ACC112 (cell line): ENCODE measurements at regions not wholly inside any gene's neighbourhood (a gene's known extent, or its start where the extent isn't known, plus 50 kb on each side); places are given as distances from the start of the nearest gene placed in this dataset.
A peak's percentile ranks its signal among the peaks of the same experiment; 100 is the strongest.
"Not testable (repeated sequence)": the region's sequence is repeated elsewhere in the genome, so short reads cannot be mapped to it uniquely, and the experiment has no call there.

Experiments used
- H2AFZ ChIP-seq: fragments of 200-600 bp; sonication (generic); one replicate; pipeline ENCODE4 v1.6.0; 2017; ENCODE audit warnings: antibody characterized with exemption, low read length; ENCODE audit not compliant: unreplicated experiment
- H3K27ac ChIP-seq: fragments of 200-600 bp; sonication (generic); 2 replicates; pipeline ENCODE4 v1.5.1; 2014; ENCODE audit warnings: low read depth, mild to moderate bottlenecking, antibody characterized with exemption, low read length, moderate library complexity
- H3K27me3 ChIP-seq: fragments of 200-600 bp; sonication (generic); 2 replicates; pipeline ENCODE4 v1.6.1; 2014; ENCODE audit warnings: mild to moderate bottlenecking, antibody characterized with exemption, low read length, moderate library complexity, mixed read lengths; ENCODE audit not compliant: insufficient read depth
- H3K36me3 ChIP-seq: fragments of 200-600 bp; sonication (generic); 2 replicates; pipeline ENCODE4 v1.6.1; 2016; ENCODE audit warnings: mild to moderate bottlenecking, antibody characterized with exemption, low read length, moderate library complexity, mixed read lengths; ENCODE audit not compliant: insufficient read depth
- H3K4me1 ChIP-seq: fragments of 200-600 bp; sonication (generic); one replicate; pipeline ENCODE4 v1.6.1; 2016; ENCODE audit warnings: low read length, mixed read lengths; ENCODE audit not compliant: insufficient read depth, unreplicated experiment, control insufficient read depth
- H3K4me3 ChIP-seq: fragments of 200-600 bp; sonication (generic); 2 replicates; pipeline ENCODE4 v1.5.1; 2014; ENCODE audit warnings: mild to moderate bottlenecking, low read depth, low read length
- H3K79me2 ChIP-seq: fragments of 200-600 bp; sonication (generic); one replicate; pipeline ENCODE4 v1.6.0; 2016; ENCODE audit warnings: low read length; ENCODE audit not compliant: control insufficient read depth, unreplicated experiment, insufficient read depth

DNA sequence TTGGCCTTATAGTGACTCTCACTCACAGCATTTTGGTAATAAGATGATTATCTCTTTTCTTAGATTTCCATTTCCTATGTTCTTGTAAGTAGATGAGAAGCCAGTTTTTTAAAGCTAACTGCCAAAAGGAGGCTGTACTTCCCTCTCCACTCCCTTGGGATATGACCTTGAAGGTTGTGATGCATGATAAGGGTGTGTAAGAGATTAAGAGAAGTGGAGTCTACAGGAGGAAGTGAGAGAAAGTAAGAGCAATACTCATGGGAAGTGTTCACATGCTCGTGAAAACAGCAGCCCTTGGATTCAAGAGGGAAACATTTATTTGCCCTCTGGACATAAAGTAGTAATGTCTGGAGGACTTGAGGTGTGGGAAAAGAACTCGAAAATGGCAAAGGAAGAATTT lies 171.5 kb downstream of the EVA1A start:
- H3K4me1 ChIP-seq: no peaks in the 10 kb centered on the region
- no peak overlapping the region for H3K27ac ChIP-seq
- H3K79me2 ChIP-seq: no peaks in the 10 kb centered on the region
- no peaks in the 10 kb centered on the region for H3K36me3 ChIP-seq
- H2AFZ ChIP-seq: no peak overlapping the region
- no peaks in the 10 kb centered on the region for H3K27me3 ChIP-seq
- H3K4me3 ChIP-seq: no peak overlapping the region

DNA sequence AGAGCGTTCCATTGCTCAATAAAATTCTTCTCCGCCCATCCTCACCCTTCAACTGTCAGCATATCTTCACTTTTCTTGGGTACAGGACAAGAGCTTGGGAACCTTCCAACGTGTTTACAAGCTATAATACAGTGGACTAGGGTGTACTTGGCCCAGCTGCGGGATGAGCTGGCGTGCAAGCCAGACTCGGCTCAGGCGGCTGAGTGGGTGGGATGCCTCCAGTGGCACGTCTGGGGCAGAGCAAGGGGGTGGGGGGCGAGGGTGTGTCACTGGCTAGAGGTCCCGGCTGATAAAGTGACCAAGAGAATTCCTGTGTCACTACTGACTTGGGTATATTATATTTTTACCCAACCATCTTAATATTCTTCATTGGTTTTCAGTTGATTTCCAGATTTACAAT lies 179.7 kb downstream of the EVA1A start:
- no peak overlapping the region for H2AFZ ChIP-seq
- no peaks in the 10 kb centered on the region for H3K79me2 ChIP-seq
- H3K27ac ChIP-seq: no peak overlapping the region
- peaks cover 5% of the 10 kb centered on the region for H3K4me1 ChIP-seq
- H3K27me3 ChIP-seq: no peaks in the 10 kb centered on the region
- no peaks in the 10 kb centered on the region for H3K36me3 ChIP-seq
- H3K4me3 ChIP-seq: no peak overlapping the region

DNA sequence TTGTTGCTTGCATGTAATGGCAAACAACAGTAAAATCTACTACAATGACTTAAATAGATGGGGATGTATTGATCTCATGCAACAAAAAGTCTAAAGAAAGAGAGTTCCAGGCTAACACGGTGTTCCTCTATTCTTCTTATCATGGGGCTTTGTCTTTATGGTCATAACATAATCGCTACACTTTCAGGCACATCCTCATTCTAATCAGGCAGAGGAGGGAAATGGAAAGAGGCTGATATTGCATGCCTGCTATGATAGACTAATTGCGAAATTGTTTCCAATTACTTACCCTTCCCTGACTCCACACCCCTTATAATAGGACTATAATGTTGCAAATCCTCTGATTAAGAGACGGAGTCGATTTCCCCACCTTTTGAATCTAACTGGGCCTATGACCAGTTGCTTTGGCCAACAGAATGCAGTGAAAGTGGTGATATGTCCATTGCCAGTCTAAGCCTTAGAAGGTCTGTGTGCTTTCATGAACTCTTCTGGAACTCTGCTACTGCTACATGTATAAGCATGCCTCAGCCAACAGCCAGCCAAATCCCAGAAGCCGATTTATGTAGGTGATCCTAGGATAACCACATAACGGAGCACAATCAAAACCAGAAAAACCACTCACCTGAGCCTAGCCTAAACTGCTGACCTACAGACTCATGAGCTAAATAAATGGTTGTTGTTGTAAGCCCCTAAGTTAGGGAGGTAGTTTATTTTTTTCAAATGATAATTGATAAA lies 180.3 kb upstream of the TACR1 start:
- Histone ChIP-seq H2AFZ (no peak overlapping the region), H3K27ac (no peak overlapping the region)

DNA sequence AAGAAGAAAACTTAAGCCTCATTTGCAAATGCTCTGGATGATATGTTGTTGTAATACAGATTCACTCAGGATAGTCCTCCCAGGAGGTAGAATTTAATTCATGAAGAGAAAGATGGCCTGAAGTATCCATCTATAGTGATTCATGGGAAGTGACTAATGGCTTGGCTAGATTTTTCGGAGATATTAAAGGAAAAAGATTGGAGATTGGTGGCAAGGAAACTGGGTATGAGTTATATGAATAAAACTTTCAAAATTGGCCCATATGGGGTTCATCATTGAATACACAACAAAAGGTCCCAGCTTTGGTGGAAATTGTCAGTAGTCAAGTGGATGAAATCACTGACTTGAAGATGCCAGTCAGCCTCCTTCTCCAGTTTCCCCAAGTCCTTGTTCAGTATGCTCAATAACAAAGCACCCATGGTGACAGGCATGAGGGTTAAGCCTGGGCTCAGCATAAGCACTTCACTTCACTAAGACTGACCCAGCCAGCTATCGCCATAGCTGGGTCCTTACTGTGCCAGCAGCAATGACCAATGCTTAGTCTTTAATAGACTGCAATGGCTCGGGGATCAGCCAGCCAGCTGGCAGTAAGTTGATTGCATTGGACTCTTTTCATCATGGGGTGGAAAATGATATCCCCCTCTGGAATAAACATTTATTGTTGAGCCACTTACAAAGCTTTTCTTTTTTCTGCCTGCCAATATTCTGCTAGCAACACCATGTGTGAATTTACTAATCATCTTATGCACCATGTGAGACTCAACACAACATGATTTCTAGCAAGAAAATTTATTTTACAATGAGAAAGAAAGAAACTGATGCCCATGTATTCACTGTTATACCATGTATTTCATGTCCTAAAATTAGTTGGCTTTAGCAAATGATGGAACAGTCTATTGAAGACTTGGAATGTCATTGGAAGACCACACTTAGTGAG lies 176.6 kb upstream of the TACR1 start:
- Histone ChIP-seq H3K27ac (peak overlapping the region; percentile 18; the same call in 1 of the 2 replicates), H3K4me3 (no peak overlapping the region), H3K79me2 (no peaks in the 10 kb centered on the region), H3K27me3 (no peaks in the 10 kb centered on the region), H2AFZ (no peak overlapping the region), H3K36me3 (no peaks in the 10 kb centered on the region), H3K4me1 (peaks cover 14% of the 10 kb centered on the region)

More for the DNA sequence above, 180.3 kb upstream of the TACR1 start:
- H3K4me1 ChIP-seq: peaks cover 14% of the 10 kb centered on the region
- no peaks in the 10 kb centered on the region for H3K36me3 ChIP-seq
- no peaks in the 10 kb centered on the region for H3K79me2 ChIP-seq
- no peak overlapping the region for H3K4me3 ChIP-seq
- H3K27me3 ChIP-seq: no peaks in the 10 kb centered on the region

DNA sequence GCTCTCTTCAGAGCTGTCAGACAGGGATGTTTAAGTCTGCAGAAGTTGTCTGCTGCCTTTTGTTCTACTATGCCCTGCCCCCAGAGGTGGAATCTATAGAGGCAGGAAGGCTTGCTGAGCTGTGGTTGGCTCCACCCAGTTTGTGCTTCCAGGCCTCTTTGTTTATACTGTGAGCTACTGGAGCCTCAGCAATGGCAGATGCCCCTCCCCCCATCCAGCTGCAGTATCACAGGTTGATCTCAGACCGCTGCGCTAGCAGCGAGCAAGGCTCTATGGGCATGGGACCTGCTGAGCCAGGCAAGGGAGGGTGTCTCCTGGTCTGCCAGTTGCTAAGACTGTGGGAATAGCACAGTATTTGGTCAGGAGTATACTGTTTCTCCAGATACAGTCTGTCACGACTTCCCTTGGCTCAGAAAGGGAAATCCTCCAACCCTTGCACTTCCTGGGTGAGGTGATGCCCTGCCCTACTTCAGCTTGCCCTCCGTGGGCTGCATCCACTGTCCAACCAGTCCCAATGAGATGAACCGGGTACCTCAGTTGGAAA lies 175.2 kb upstream of the TACR1 start:
- not testable (repeated sequence) for H3K36me3 ChIP-seq, H2AFZ ChIP-seq, H3K27me3 ChIP-seq, H3K27ac ChIP-seq, H3K4me3 ChIP-seq, H3K79me2 ChIP-seq
- peaks cover 14% of the 10 kb centered on the region for H3K4me1 ChIP-seq

DNA sequence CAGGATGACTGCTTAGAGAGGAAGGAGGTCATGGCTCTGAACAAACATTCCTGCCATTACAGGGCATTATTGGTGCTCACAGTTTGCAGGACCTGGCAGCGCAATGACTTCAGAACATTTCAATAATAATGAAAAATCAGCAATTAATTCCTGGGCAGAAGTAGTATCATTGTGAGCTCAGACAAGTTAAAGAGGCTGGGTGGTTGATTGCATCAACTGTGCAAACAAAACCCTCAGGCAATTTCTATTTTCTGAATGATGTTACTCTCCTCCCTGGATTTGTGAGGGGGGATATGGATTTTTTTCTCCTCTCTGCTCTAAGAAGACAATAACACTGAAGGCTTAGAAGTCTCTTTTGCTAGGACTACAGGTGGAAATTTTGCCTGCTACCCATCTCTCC lies 168.1 kb upstream of the TACR1 start:
- Histone ChIP-seq H3K79me2 (no peaks in the 10 kb centered on the region), H3K4me3 (no peak overlapping the region), H2AFZ (no peak overlapping the region), H3K36me3 (no peaks in the 10 kb centered on the region), H3K27ac (no peak overlapping the region), H3K4me1 (no peaks in the 10 kb centered on the region), H3K27me3 (peaks cover 13% of the 10 kb centered on the region; the same call in 1 of the 2 replicates)

DNA sequence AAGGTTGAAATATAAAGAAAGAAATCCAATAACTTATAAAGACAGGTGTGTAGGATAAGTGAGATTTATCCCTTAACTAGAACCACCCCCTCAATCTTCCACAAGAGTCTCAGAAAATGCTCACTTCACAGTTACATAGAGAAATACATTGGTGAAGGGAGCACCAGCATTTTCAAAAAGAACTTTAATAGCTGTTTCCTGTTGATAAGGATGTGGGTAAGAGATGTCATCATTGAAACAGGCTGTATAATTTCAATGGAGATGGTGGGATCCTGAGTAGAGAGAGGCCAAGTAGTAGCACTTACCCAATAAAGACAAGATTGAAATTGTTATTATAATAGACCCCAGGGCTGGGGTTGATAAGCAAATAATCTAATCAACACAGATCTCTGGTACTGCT lies 162.2 kb upstream of the TACR1 start:
- no peak overlapping the region for H3K27ac ChIP-seq
- H3K4me1 ChIP-seq: no peaks in the 10 kb centered on the region
- H3K27me3 ChIP-seq: no peaks in the 10 kb centered on the region
- H3K79me2 ChIP-seq: no peaks in the 10 kb centered on the region
- no peak overlapping the region for H2AFZ ChIP-seq
- H3K36me3 ChIP-seq: no peaks in the 10 kb centered on the region
- H3K4me3 ChIP-seq: no peak overlapping the region

DNA sequence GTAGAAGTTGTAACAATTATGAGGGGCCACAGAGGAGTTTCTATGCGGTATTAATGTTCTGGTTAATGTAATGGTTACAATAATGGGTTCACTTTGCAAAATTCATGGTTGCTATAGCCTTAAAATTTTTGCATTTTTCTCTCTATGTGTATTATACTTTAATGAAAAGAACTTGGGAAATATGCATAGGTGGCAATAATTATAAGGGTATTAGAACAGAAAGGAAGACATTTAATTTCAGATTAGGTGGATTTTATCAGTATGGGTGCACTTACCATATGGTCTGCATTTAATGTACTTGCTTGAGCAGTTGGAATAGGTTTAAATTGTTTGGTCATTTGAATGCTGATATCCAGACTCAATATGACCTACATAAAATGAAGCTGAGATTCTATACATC lies 161.6 kb upstream of the TACR1 start:
- Histone ChIP-seq H3K36me3 (no peaks in the 10 kb centered on the region), H2AFZ (no peak overlapping the region), H3K4me1 (no peaks in the 10 kb centered on the region), H3K79me2 (no peaks in the 10 kb centered on the region), H3K27ac (no peak overlapping the region), H3K4me3 (no peak overlapping the region), H3K27me3 (no peaks in the 10 kb centered on the region)

DNA sequence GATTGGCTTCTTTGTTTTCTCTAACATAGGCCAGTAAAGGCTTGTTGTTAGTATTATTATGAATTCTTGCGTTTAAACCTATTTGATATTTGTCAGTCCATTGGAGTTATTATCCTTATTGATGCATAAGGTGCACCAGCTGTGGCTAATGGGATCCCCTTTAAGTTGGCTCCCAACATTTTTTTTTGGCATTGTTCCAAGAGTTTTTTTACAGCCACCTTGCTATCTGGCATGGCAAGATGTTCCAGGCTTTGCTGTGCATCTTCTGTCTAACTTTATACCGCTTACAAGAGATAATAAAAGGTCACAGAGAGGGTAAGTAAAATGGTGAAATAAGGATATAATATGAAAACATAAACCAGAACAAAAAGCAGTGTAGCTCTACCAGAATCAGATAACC lies 157.5 kb upstream of the TACR1 start:
- no peak overlapping the region for H3K27ac ChIP-seq
- no peak overlapping the region for H2AFZ ChIP-seq
- H3K4me3 ChIP-seq: no peak overlapping the region
- H3K4me1 ChIP-seq: no peaks in the 10 kb centered on the region
- H3K27me3 ChIP-seq: no peaks in the 10 kb centered on the region; the same call in 1 of the 2 replicates
- no peaks in the 10 kb centered on the region for H3K79me2 ChIP-seq
- no peaks in the 10 kb centered on the region for H3K36me3 ChIP-seq

DNA sequence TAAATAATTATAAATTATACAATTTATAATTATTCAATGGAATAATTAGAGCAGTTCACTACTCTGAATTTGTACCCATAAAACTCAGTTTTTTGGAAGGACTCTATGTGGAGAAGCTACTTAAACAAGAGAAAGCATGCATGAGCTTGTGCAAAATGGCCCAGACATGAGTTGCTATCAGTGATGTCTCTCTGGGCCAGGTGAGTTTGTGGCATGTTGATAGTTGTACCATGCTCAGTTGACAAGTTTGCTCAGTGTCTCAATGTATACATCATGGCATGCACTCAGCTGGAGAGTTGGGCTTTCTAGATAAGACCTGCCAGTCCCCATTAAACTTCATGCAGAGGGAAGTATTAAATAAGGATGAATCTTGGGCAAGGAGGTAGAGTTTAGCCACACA lies 153.8 kb upstream of the TACR1 start:
- Histone ChIP-seq H2AFZ (no peak overlapping the region), H3K27me3 (no peaks in the 10 kb centered on the region; the same call in 1 of the 2 replicates), H3K4me3 (no peak overlapping the region), H3K4me1 (no peaks in the 10 kb centered on the region), H3K36me3 (no peaks in the 10 kb centered on the region), H3K79me2 (no peaks in the 10 kb centered on the region), H3K27ac (no peak overlapping the region)
